ENCODE measurements at regions not wholly inside any gene's neighbourhood (a gene's known extent, or its start where the extent isn't known, plus 50 kb on each side); places are given as distances from the start of the nearest gene placed in this dataset.

DNA sequence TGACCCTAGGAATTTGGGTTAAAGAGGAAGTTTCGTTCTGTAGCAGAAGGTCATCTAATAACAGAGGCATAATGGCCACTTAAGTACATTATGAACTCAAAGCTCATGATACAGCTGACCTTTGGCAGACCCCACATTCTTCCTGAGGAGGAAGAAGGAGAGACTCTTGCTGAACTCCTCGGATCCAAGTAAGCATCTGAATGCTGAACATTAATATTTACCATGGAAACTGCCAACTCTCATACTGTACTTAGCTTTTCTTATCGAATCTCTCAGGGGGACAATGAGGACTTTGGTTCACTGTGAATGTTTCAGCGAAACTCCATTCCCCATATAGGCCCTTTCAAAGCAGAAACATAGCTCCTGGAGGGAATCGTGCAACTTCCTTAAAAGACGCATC is 781.4 kb upstream of the GYPC start (continued):
- no peak for TF ChIP-seq AR (CRISPR knock-in tag; IDR thresholded peaks at IDR 0.05)
- no peak for TF ChIP-seq MYBL2 (CRISPR knock-in tag; IDR thresholded peaks at IDR 0.05)
- TF ChIP-seq HMGXB4 (CRISPR knock-in tag; IDR thresholded peaks at IDR 0.05) = no peak
- TF ChIP-seq ZNF317 (CRISPR knock-in tag; IDR thresholded peaks at IDR 0.05; ENCODE audit: borderline replicate concordance, low read depth) = no peak
- TF ChIP-seq, protein P1, sequence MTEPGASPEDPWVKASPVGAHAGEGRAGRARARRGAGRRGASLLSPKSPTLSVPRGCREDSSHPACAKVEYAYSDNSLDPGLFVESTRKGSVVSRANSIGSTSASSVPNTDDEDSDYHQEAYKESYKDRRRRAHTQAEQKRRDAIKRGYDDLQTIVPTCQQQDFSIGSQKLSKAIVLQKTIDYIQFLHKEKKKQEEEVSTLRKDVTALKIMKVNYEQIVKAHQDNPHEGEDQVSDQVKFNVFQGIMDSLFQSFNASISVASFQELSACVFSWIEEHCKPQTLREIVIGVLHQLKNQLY (CRISPR knock-in tag; IDR thresholded peaks at IDR 0.05) = no peak
- no peak for TF ChIP-seq PRDM15 (CRISPR knock-in tag; IDR thresholded peaks at IDR 0.05)
- no peak for TF ChIP-seq STAT6 (CRISPR knock-in tag; conservative IDR thresholded peaks at IDR 0.05; ENCODE audit: low read depth)

GRCh38 chr2:125885340-125885739 is 770.6 kb upstream of the GYPC start:
- Mint-ChIP-seq H3K4me1 (no peaks in the 10 kb centered on the region), H3K4me3 (no peak overlapping the region), H3K36me3 (peaks cover 65% of the 10 kb centered on the region), H3K9me3 (peaks cover 88% of the 10 kb centered on the region), H3K27ac (no peak overlapping the region), H3K27me3 (ENCODE audit: low read depth) (no peaks in the 10 kb centered on the region)
- ChIA-PET CTCF (no interaction called here), POLR2A (no interaction called here)
- TF ChIP-seq AFF4 (CRISPR knock-in tag; IDR thresholded peaks at IDR 0.05; ENCODE audit: borderline replicate concordance) (no peak), USF1 (CRISPR knock-in tag; IDR thresholded peaks at IDR 0.05) (no peak)
- ATAC-seq = no peak
- DNase-seq (ENCODE audit: low spot score) = no peak

Measured in WTC11 (cell line).